IMR-90 (cell line): ENCODE measurements at regions not wholly inside any gene's neighbourhood (a gene's known extent, or its start where the extent isn't known, plus 50 kb on each side); places are given as distances from the start of the nearest gene placed in this dataset.

Experiments
- ATAC-seq: fragments of 200-7000 bp; cut with Tn5 transposase; 2 replicates; pipeline ENCODE4 v1.9.1; 2020; ENCODE audit warnings: low read depth, mild to moderate bottlenecking, moderate library complexity
- BruUV-seq: library from RNA; stranded (reverse); fragments of 400-500 nt; replicated peaks from 2 replicates; lab custom pipeline; 2021; lab: Mats Ljungman, UMichigan
- CTCF ChIA-PET: fragments of 300-600 bp; formaldehyde crosslinking; extraction: SDS; loops from one replicate; lab custom pipeline; 2021; ENCODE audit warnings: antibody characterized with exemption; lab: Yijun Ruan, JAX
- POLR2A ChIA-PET: fragments of 300-600 bp; sonication (Branson Sonifier 250); formaldehyde crosslinking; loops from one replicate; lab custom pipeline; 2022; ENCODE audit warnings: antibody characterized with exemption; ENCODE audit not compliant: unreplicated experiment; lab: Charles Lee
- DNase-seq: peaks from one replicate; pipeline ENCODE4 v3.0.0; 2013
- H2AFZ ChIP-seq: replicated peaks from 2 replicates; pipeline ENCODE3; 2013; ENCODE audit warnings: low read length, mild to moderate bottlenecking; ENCODE audit not compliant: poor library complexity
- H2AK5ac ChIP-seq: 2 replicates; pipeline ENCODE4 v1.6.1; 2013; ENCODE audit warnings: low read depth, low read length, inconsistent platforms
- H2AK9ac ChIP-seq: replicated peaks from 2 replicates; pipeline ENCODE3; 2013; ENCODE audit warnings: mild to moderate bottlenecking, low read depth, low read length, moderate library complexity; ENCODE audit not compliant: poor library complexity
- H2BK120ac ChIP-seq: 2 replicates; pipeline ENCODE4 v1.6.1; 2013; ENCODE audit warnings: low read depth, low read length, inconsistent platforms
- H2BK15ac ChIP-seq: 3 replicates; pipeline ENCODE4 v1.6.1; 2013; ENCODE audit warnings: low read depth, low read length, inconsistent platforms
- H2BK20ac ChIP-seq: 2 replicates; pipeline ENCODE4 v1.6.1; 2013; ENCODE audit warnings: low read depth, mild to moderate bottlenecking, inconsistent platforms, low read length, moderate library complexity
- H2BK5ac ChIP-seq: 2 replicates; pipeline ENCODE4 v1.6.1; 2013; ENCODE audit warnings: mild to moderate bottlenecking, low read depth, low read length, inconsistent platforms; ENCODE audit not compliant: poor library complexity, severe bottlenecking
- H3K14ac ChIP-seq: replicated peaks from 2 replicates; pipeline ENCODE4 v1.6.1; 2013; ENCODE audit warnings: low read depth, low read length, inconsistent platforms
- H3K18ac ChIP-seq: 2 replicates; pipeline ENCODE4 v1.6.1; 2013; ENCODE audit warnings: low read depth, low read length, control low read depth
- H3K23ac ChIP-seq: 2 replicates; pipeline ENCODE4 v1.6.1; 2013; ENCODE audit warnings: low read depth, low read length, inconsistent platforms
- H3K27ac ChIP-seq: 2 replicates; pipeline ENCODE4 v1.5.1; 2013; ENCODE audit warnings: mild to moderate bottlenecking, control low read depth, low read length; ENCODE audit not compliant: insufficient read depth
- H3K27me3 ChIP-seq: 2 replicates; pipeline ENCODE4 v1.6.1; 2013; ENCODE audit warnings: low read length; ENCODE audit not compliant: control insufficient read depth, insufficient read depth
- H3K36me3 ChIP-seq: 2 replicates; pipeline ENCODE4 v1.6.1; 2013; ENCODE audit warnings: low read length, mixed read lengths; ENCODE audit not compliant: control insufficient read depth, insufficient read depth
- H3K4ac ChIP-seq: 2 replicates; pipeline ENCODE4 v1.6.1; 2013; ENCODE audit warnings: low read depth, low read length, inconsistent platforms
- H3K4me1 ChIP-seq: 2 replicates; pipeline ENCODE4 v1.6.1; 2013; ENCODE audit warnings: low read length, mixed read lengths; ENCODE audit not compliant: control insufficient read depth, insufficient read depth
- H3K4me2 ChIP-seq: 2 replicates; pipeline ENCODE4 v1.6.1; 2013; ENCODE audit warnings: low read depth, mild to moderate bottlenecking, control low read depth, low read length, moderate library complexity
- H3K4me3 ChIP-seq: 2 replicates; pipeline ENCODE4 v1.5.1; 2013; ENCODE audit warnings: low read depth, mild to moderate bottlenecking, control low read depth, low read length, moderate library complexity; ENCODE audit not compliant: insufficient read depth
- H3K56ac ChIP-seq: 2 replicates; pipeline ENCODE4 v1.6.1; 2013; ENCODE audit warnings: low read length, inconsistent platforms; ENCODE audit not compliant: insufficient read depth; ENCODE audit errors: extremely low read depth
- H3K79me1 ChIP-seq, 2 experiments: 2 replicates each; pipeline ENCODE4 v1.6.1; 2013; ENCODE audit warnings: low read length in 2 of 2, inconsistent platforms in 1 of 2, low read depth in 1 of 2
- H3K9ac ChIP-seq: 2 replicates; pipeline ENCODE4 v1.6.1; 2013; ENCODE audit warnings: low read depth, low read length, control low read depth
- H3K9me1 ChIP-seq: 2 replicates; pipeline ENCODE4 v1.6.1; 2013; ENCODE audit warnings: low read length, inconsistent platforms; ENCODE audit not compliant: insufficient read depth
- H3K9me3 ChIP-seq: 2 replicates; pipeline ENCODE4 v1.6.1; 2013; ENCODE audit warnings: low read length; ENCODE audit not compliant: control insufficient read depth, insufficient read depth
- H4K20me1 ChIP-seq: 2 replicates; pipeline ENCODE4 v1.6.1; 2013; ENCODE audit warnings: low read length, inconsistent platforms; ENCODE audit not compliant: insufficient read depth
- H4K5ac ChIP-seq: 2 replicates; pipeline ENCODE4 v1.6.1; 2013; ENCODE audit warnings: mild to moderate bottlenecking, low read depth, low read length, control low read depth
- H4K8ac ChIP-seq, 2 experiments: 2 replicates each; pipeline ENCODE4 v1.6.1; 2013; ENCODE audit warnings: low read depth in 2 of 2, low read length in 2 of 2, control low read depth in 1 of 2, inconsistent platforms in 1 of 2
- H4K91ac ChIP-seq: 2 replicates; pipeline ENCODE4 v1.6.1; 2013; ENCODE audit warnings: low read depth, low read length, inconsistent platforms; ENCODE audit not compliant: insufficient read depth
- CEBPB ChIP-seq: IDR thresholded peaks from 2 replicates; pipeline ENCODE4 v1.6.1; 2012; ENCODE audit warnings: low read depth, low read length, improper control_type of control experiment
- CHD1 ChIP-seq: IDR thresholded peaks from 2 replicates; pipeline ENCODE4 v1.6.1; 2012; ENCODE audit warnings: low read depth, low read length, improper control_type of control experiment
- FOS ChIP-seq: fragments of 150-350 bp; IDR thresholded peaks from 2 replicates; pipeline ENCODE4 v1.6.1; 2016; ENCODE audit warnings: low read depth, low read length
- MAFK ChIP-seq: IDR thresholded peaks from 2 replicates; pipeline ENCODE4 v1.6.1; 2012; ENCODE audit warnings: low read depth, low read length, improper control_type of control experiment
- MAZ ChIP-seq: IDR thresholded peaks from 2 replicates; pipeline ENCODE4 v1.6.1; 2012; ENCODE audit warnings: low read depth, mild to moderate bottlenecking, low read length, improper control_type of control experiment, moderate library complexity, borderline replicate concordance
- MXI1 ChIP-seq: IDR thresholded peaks from 2 replicates; pipeline ENCODE4 v1.6.1; 2012; ENCODE audit warnings: low read depth, mild to moderate bottlenecking, low read length, moderate library complexity, borderline replicate concordance
- NFE2L2 ChIP-seq: fragments of 150-350 bp; IDR thresholded peaks from 2 replicates; pipeline ENCODE4 v1.6.1; 2016; ENCODE audit warnings: low read depth, mild to moderate bottlenecking, low read length
- POLR2A ChIP-seq: IDR thresholded peaks from 2 replicates; pipeline ENCODE4 v1.6.1; 2012; ENCODE audit warnings: mild to moderate bottlenecking, low read depth, low read length
- RAD21 ChIP-seq: IDR thresholded peaks from 2 replicates; pipeline ENCODE4 v1.6.1; 2012; ENCODE audit warnings: low read length, improper control_type of control experiment
- RCOR1 ChIP-seq: IDR thresholded peaks from 2 replicates; pipeline ENCODE4 v1.6.1; 2012; ENCODE audit warnings: mild to moderate bottlenecking, low read length, improper control_type of control experiment; ENCODE audit not compliant: insufficient replicate concordance
- RFX5 ChIP-seq: IDR thresholded peaks from 2 replicates; pipeline ENCODE4 v1.8.0; 2012; ENCODE audit warnings: low read depth, mild to moderate bottlenecking, low read length, moderate library complexity
- SMC3 ChIP-seq: fragments of 150-350 bp; IDR thresholded peaks from 2 replicates; pipeline ENCODE4 v1.6.1; 2016; ENCODE audit warnings: low read depth, mild to moderate bottlenecking, antibody characterized with exemption, low read length, moderate library complexity
- WGBS, 2 experiments: methylation state at CpG; one replicate each; pipeline versions ENCODE4 v1.1.5 to v1.1.7; 2013; ENCODE audit warnings: missing lambda C conversion rate in 2 of 2; ENCODE audit not compliant: insufficient read length in 1 of 2; ENCODE audit errors: extremely low coverage in 2 of 2; 5-methylcytosine and 5-hydroxymethylcytosine counted together
- dilution Hi-C: fragments of 300-500 bp; cut with HindIII; formaldehyde crosslinking; loops from one replicate; pipeline ENCODE4 v1.14.3; 2018; ENCODE audit warnings: low sequenced_read_pairs; ENCODE audit not compliant: unreplicated experiment
- in situ Hi-C: fragments of 300-500 bp; cut with MboI; formaldehyde crosslinking; loops from 3 replicates; pipeline ENCODE4 v1.14.3; 2019; ENCODE audit warnings: low sequenced_read_pairs, inconsistent platforms, mixed read lengths
- intact Hi-C: fragments of 100-400 bp; cut with micrococcal nuclease; formaldehyde crosslinking; loops from 2 replicates; pipeline ENCODE4 v1.10.0; 2022
- TF ChIP-seq, protein P1 (sequence below): fragments of 150-350 bp; IDR thresholded peaks from 2 replicates; pipeline ENCODE4 v1.6.1; 2016; ENCODE audit warnings: low read depth, mild to moderate bottlenecking, low read length, moderate library complexity, borderline replicate concordance
- TF ChIP-seq, protein P2 (sequence below): conservative IDR thresholded peaks from 2 replicates; pipeline ENCODE4 v1.5.1; 2012; ENCODE audit warnings: mild to moderate bottlenecking, low read depth, low read length, improper control_type of control experiment
- TF ChIP-seq, protein P3 (sequence below): fragments of 150-350 bp; IDR thresholded peaks from 2 replicates; pipeline ENCODE4 v1.6.1; 2017; ENCODE audit warnings: mild to moderate bottlenecking, antibody characterized with exemption, low read length, low read depth

DNA sequence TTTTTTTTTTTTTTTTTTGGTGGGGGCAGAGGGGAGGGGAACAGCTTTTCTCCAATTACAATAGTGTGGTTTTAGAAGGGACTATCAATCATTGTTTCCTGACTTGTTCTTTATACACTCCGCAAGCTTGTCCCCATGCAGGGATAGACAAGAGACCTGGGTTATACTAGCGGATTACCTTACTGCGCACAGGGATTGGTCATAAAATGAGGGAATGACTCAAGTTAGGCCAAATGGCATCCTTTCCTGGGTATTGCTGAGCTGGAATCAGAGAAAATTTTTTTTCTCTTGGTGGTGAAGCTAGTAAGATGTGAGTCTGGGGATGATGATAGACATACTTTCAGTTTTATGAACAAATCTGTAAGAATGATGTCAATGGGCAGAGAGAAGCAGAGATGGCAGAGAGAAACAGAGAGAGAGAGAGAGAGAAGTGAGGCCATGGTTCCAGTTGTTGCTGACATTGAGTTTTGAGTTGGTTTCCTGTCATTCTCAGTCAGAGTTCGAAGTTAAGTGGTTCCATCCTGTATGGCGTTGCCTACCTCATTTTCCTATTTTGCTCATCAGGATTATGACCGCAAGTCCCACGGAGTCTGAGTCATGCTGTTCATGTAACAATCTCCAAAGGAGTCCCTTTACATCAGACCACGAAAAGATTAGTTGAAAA lies 59.1 kb upstream of the OTOGL start:
- no peak overlapping the region for H3K4me2 ChIP-seq
- H3K4me1 ChIP-seq: peaks cover 4% of the 10 kb centered on the region; the same call in 1 of the 2 replicates
- no peaks in the 10 kb centered on the region for H3K36me3 ChIP-seq
- intact Hi-C loops: loop anchor here (10.0 kb wide), 2 partner anchors 485 to 615 kb away; no protein-coding TSS in a partner anchor
- H3K4ac ChIP-seq: peak overlapping the region; percentile 71
- no TSS peak for BruUV-seq
- H3K9ac ChIP-seq: no peak overlapping the region
- dilution Hi-C loops: no loop called here
- peak overlapping the region; percentile 92; the same call in 1 of the 3 replicates for H2BK15ac ChIP-seq
- H3K79me1 ChIP-seq: no peaks in the 10 kb centered on the region; a peak in 1 of 4 replicates
- no peak overlapping the region for H2AFZ ChIP-seq
- H4K8ac ChIP-seq: peak overlapping the region in 1 of 2 experiments; percentile 56; a peak in 3 of 4 replicates
- H3K18ac ChIP-seq: peak overlapping the region; percentile 6; the same call in 1 of the 2 replicates
- no peak overlapping the region for H3K56ac ChIP-seq
- in situ Hi-C loops: no loop called here
- ChIA-PET CTCF (no interaction called here), POLR2A (no interaction called here)
- peak overlapping the region; percentile 83 for H3K14ac ChIP-seq
- H3K23ac ChIP-seq: peak overlapping the region; percentile 64; the same call in 1 of the 2 replicates
- no peak overlapping the region for H2AK9ac ChIP-seq
- no peak overlapping the region for H3K4me3 ChIP-seq
- H3K9me3 ChIP-seq: no peaks in the 10 kb centered on the region
- H2BK20ac ChIP-seq: peak overlapping the region; percentile 92
- H4K5ac ChIP-seq: peak overlapping the region; percentile 23; the same call in 1 of the 2 replicates
- peak; percentile 49 for DNase-seq
- 100% methylated on average over 3 of the region's 8 CpGs; no CpG with 5 or more reads in 1 of the 2 experiments for WGBS, 2 experiments
- H2BK5ac ChIP-seq: peak overlapping the region; percentile 44
- H2BK120ac ChIP-seq: peak overlapping the region; percentile 79
- no peak overlapping the region for H3K27ac ChIP-seq
- H2AK5ac ChIP-seq: peak overlapping the region; percentile 88
- H3K27me3 ChIP-seq: no peaks in the 10 kb centered on the region
- H3K9me1 ChIP-seq: peaks cover 2% of the 10 kb centered on the region
- no peaks in the 10 kb centered on the region for H4K20me1 ChIP-seq
- no peak for ATAC-seq
- H4K91ac ChIP-seq: peak overlapping the region; percentile 58; the same call in 1 of the 2 replicates
- no peak for TF ChIP-seq RAD21
- TF ChIP-seq NFE2L2: no peak
- no peak for TF ChIP-seq RCOR1
- TF ChIP-seq MXI1: no peak
- TF ChIP-seq RFX5: no peak
- TF ChIP-seq CHD1: no peak
- TF ChIP-seq, protein P1, sequence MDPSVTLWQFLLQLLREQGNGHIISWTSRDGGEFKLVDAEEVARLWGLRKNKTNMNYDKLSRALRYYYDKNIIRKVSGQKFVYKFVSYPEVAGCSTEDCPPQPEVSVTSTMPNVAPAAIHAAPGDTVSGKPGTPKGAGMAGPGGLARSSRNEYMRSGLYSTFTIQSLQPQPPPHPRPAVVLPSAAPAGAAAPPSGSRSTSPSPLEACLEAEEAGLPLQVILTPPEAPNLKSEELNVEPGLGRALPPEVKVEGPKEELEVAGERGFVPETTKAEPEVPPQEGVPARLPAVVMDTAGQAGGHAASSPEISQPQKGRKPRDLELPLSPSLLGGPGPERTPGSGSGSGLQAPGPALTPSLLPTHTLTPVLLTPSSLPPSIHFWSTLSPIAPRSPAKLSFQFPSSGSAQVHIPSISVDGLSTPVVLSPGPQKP: no peak
- TF ChIP-seq, protein P2, sequence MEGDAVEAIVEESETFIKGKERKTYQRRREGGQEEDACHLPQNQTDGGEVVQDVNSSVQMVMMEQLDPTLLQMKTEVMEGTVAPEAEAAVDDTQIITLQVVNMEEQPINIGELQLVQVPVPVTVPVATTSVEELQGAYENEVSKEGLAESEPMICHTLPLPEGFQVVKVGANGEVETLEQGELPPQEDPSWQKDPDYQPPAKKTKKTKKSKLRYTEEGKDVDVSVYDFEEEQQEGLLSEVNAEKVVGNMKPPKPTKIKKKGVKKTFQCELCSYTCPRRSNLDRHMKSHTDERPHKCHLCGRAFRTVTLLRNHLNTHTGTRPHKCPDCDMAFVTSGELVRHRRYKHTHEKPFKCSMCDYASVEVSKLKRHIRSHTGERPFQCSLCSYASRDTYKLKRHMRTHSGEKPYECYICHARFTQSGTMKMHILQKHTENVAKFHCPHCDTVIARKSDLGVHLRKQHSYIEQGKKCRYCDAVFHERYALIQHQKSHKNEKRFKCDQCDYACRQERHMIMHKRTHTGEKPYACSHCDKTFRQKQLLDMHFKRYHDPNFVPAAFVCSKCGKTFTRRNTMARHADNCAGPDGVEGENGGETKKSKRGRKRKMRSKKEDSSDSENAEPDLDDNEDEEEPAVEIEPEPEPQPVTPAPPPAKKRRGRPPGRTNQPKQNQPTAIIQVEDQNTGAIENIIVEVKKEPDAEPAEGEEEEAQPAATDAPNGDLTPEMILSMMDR: no peak
- no peak for TF ChIP-seq MAZ
- TF ChIP-seq POLR2A: no peak
- no peak for TF ChIP-seq MAFK
- TF ChIP-seq, protein P3, sequence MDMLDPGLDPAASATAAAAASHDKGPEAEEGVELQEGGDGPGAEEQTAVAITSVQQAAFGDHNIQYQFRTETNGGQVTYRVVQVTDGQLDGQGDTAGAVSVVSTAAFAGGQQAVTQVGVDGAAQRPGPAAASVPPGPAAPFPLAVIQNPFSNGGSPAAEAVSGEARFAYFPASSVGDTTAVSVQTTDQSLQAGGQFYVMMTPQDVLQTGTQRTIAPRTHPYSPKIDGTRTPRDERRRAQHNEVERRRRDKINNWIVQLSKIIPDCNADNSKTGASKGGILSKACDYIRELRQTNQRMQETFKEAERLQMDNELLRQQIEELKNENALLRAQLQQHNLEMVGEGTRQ: no peak
- TF ChIP-seq FOS: no peak
- no peak for TF ChIP-seq SMC3
- no peak for TF ChIP-seq CEBPB
